Inflammatory macrophage treated with lipopolysaccharide for 4 hours (primary cell): ENCODE measurements at regions not wholly inside any gene's neighbourhood (a gene's known extent, or its start where the extent isn't known, plus 50 kb on each side); places are given as distances from the start of the nearest gene placed in this dataset.

ENCODE experiments used
- DNase-seq: peaks from one replicate; pipeline ENCODE4 v3.0.0-alpha.2; 2020

DNA sequence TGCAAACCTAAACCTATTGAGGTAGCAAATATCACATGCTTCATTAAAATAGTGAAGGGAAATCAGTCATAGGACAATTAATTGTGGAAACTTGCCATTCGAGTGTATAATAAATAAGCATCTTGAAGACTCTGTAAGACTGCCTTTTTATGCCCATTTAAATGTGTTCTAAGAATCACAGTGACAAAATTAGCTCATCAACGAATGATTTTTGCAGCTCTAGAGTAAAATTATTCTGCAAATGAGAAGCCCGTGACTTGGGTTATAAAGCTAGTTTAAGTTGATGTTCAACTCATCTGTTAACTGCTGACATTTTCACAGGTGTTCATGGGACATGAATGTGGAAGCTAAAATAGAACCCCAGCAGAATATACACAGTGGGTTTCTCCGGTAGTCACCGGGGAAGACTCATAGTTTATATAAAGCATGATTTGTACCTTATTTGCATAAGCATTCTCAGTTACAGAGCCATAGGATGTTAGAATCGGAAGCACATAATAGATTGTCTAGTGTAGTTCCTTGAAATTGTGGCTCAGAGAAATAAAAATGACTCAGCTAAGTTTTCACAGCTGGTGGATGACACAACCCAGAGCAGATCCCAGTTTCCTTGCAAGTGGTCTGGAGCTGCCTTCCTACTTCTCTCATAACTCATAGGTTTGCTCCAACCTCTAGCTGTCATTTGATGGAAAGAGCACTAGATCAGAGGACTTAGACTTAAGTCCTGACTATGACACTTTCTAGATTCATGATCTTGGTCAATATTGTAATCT lies 107.3 kb downstream of the UCHL5 start:
- peak; percentile 88 for DNase-seq

DNA sequence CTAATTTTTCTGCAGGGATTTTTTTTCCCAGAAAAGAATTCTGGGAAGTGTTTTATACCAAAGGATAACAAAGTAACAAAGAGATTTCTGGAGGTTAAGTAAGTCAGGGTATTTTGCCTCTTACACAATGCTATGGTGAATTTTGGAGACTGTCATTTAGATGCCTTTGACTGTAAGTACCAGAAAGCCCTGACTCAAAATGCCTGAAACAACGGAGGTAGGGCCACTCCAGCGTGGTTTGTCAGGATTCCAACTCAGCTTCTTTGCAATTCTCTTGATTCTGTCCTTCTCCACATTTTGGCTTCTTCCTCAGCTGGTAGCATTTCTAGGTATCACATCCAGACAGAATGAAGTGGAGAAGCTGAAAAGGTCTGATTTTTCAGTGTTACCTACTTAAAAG lies 106.5 kb downstream of the UCHL5 start:
- DNase-seq: peak; percentile 35

DNA sequence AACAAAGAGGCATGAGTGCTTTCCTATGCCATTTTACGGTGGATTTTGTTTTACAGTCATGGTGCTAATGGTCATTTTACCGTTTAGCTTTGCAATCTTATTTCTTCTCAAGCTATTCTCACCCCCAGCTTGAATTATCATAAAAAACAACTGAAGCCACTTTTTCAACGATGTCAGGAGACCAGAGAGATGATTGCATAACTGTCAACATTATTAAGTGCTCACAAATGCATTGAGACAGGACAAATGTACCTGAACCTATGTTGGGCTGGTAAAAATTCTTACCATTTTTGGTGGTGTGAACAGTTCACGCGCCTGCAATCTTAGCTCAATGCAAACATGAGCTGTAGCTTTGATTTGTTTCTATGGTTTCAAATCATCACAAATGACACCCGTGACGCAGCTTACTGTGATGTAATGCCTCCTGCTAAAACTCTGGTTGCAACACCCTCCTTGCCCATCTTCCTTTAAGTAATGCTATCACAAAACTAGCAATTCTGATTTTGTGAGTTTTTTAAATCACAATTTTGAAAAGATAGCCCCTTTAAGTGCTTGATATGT lies 104.4 kb downstream of the UCHL5 start:
- peak; percentile 86 for DNase-seq

DNA sequence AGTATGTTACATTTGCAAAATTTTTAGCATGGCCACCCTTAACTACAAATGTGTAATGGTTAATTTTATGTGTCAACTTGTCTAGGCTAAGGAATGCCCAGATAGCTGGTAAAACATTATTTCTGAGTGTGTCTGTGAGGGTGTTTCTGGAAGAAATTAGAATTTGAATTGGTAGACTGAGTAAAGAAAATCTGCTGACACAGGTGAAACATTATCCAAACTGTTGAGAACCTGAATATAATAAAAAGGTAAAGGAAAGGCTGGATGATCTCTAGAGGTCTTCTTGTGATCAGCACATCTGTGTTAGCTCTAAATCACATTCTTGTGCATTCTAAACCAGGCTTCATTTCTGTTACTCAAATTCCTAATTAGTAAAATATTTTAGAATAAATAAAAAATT lies 100.8 kb downstream of the UCHL5 start:
- DNase-seq: no peak

DNA sequence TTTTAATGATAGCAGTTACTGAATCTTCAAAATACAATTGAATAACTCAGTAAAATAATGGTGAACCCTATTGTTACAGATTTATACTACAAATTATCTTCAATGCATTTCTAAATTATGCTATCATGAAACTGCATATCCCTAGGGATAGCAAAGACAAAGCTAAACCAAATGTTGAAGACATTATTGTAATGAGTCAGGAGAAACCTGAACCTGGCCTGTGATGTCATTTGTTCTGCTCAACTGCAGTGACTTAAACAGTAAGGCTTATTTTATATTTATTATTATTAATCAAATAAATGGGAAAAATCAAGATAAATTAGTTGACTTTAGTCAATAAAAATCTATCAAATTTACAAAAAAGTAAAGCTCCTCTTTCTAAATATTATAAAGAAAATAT lies 100.3 kb downstream of the UCHL5 start:
- no peak for DNase-seq

DNA sequence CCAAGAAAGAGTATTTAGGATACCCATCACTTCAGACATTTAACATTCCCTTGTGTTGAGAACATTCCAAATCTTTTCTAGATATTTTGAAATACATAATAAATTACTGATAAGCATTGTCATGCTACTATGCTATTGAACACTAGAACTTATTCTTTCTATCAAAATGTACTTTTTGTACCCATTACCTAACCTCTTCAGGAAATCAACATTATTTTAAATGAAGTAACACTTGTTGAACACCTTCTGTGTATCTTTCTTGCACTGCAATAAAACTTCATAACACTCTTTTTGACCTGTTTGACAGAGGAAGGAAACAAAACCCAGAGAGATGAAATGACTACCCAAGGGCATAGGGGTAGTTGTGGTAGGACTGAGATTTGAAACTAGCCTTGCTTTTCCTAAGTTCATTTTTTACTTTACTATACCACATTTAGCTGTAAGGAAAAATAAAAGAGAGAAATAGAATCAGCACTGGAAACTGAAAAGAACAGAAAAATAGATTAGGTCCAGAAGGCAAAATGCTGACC lies 99.4 kb downstream of the UCHL5 start:
- no peak for DNase-seq
